HEK293 (cell line): ENCODE measurements at regions not wholly inside any gene's neighbourhood (a gene's known extent, or its start where the extent isn't known, plus 50 kb on each side); places are given as distances from the start of the nearest gene placed in this dataset.

Experiments used
- CTCF ChIA-PET: fragments of 350-600 bp; formaldehyde crosslinking; extraction: SDS; loops from one replicate; lab custom pipeline; 2021; ENCODE audit warnings: antibody characterized with exemption; lab: Yijun Ruan, JAX
- POLR2A ChIA-PET: fragments of 300-600 bp; formaldehyde crosslinking; extraction: SDS; loops from one replicate; lab custom pipeline; 2020; ENCODE audit warnings: antibody characterized with exemption, inconsistent platforms; lab: Yijun Ruan, JAX
- H3K27ac ChIP-seq: fragments of 200-500 bp; sonication (Bioruptor generic); 2 replicates; pipeline ENCODE4 v1.5.1; 2014; ENCODE audit warnings: low read depth, low read length, control low read depth, inconsistent platforms; ENCODE audit errors: extremely low read depth
- H3K36me3 ChIP-seq, 2 experiments: fragments of 200-500 bp in 1 of 2; sonication (Bioruptor generic) in 1 of 2; 1 replicate in 1 of 2; 2 replicates in 1 of 2; pipeline ENCODE4 v1.5.1; 2014 to 2017; ENCODE audit warnings: inconsistent platforms in 2 of 2, low read length in 2 of 2; ENCODE audit not compliant: control insufficient read depth in 2 of 2, insufficient read depth in 1 of 2
- H3K4me1 ChIP-seq: fragments of 200-500 bp; sonication (Bioruptor generic); 2 replicates; pipeline ENCODE4 v1.5.1; 2014; ENCODE audit warnings: mild to moderate bottlenecking, low read length, inconsistent platforms; ENCODE audit not compliant: control insufficient read depth, insufficient read depth
- H3K4me3 ChIP-seq: 2 replicates; pipeline ENCODE4 v1.5.1; 2011; ENCODE audit warnings: low read depth, mild to moderate bottlenecking, control low read depth, low read length, moderate library complexity
- H3K9me3 ChIP-seq: fragments of 200-500 bp; sonication (Bioruptor generic); 2 replicates; pipeline ENCODE4 v1.5.1; 2014; ENCODE audit warnings: low read depth, low read length, inconsistent platforms; ENCODE audit not compliant: control insufficient read depth, insufficient read depth
- KLF10 ChIP-seq: fragments of 450-650 bp; IDR thresholded peaks from 2 replicates; pipeline ENCODE4 v1.5.1; 2018; ENCODE audit warnings: missing biosample characterization, mild to moderate bottlenecking, missing genetic modification characterization
- PRDM10 ChIP-seq: fragments of 450-650 bp; formaldehyde crosslinking; IDR thresholded peaks from 2 replicates; pipeline ENCODE4 v1.5.1; 2016; ENCODE audit warnings: missing biosample characterization, missing genetic modification characterization
- SP3 ChIP-seq: fragments of 450-650 bp; formaldehyde crosslinking; IDR thresholded peaks from 2 replicates; pipeline ENCODE4 v1.5.1; 2016; ENCODE audit warnings: missing biosample characterization, missing genetic modification characterization
- TCF7L2 ChIP-seq: IDR thresholded peaks from 2 replicates; pipeline ENCODE4 v1.6.1; 2011; ENCODE audit warnings: low read depth, mild to moderate bottlenecking, inconsistent platforms, low read length, moderate library complexity, borderline replicate concordance
- WT1 ChIP-seq: fragments of 450-650 bp; formaldehyde crosslinking; IDR thresholded peaks from 2 replicates; pipeline ENCODE4 v1.5.1; 2016; ENCODE audit warnings: missing biosample characterization, missing genetic modification characterization
- YY1 ChIP-seq: fragments of 450-650 bp; formaldehyde crosslinking; IDR thresholded peaks from 2 replicates; pipeline ENCODE4 v1.5.1; 2018; ENCODE audit warnings: missing biosample characterization, missing genetic modification characterization
- ZBTB20 ChIP-seq: fragments of 450-650 bp; formaldehyde crosslinking; IDR thresholded peaks from 2 replicates; pipeline ENCODE4 v1.5.1; 2016; ENCODE audit warnings: missing biosample characterization, missing genetic modification characterization
- ZBTB48 ChIP-seq: fragments of 450-650 bp; formaldehyde crosslinking; IDR thresholded peaks from 2 replicates; pipeline ENCODE4 v1.5.1; 2016; ENCODE audit warnings: missing biosample characterization, missing genetic modification characterization
- ZBTB49 ChIP-seq: fragments of 450-650 bp; formaldehyde crosslinking; IDR thresholded peaks from 2 replicates; pipeline ENCODE4 v1.5.1; 2016; ENCODE audit warnings: missing biosample characterization, missing genetic modification characterization, low read depth
- ZNF114 ChIP-seq: fragments of 450-650 bp; formaldehyde crosslinking; IDR thresholded peaks from 2 replicates; pipeline ENCODE4 v1.5.0; 2017; ENCODE audit warnings: missing biosample characterization, missing genetic modification characterization
- ZNF18 ChIP-seq: fragments of 450-650 bp; formaldehyde crosslinking; IDR thresholded peaks from 2 replicates; pipeline ENCODE4 v1.5.1; 2016; ENCODE audit warnings: missing biosample characterization, missing genetic modification characterization
- ZNF510 ChIP-seq: fragments of 450-650 bp; formaldehyde crosslinking; IDR thresholded peaks from 2 replicates; pipeline ENCODE4 v1.5.1; 2018; ENCODE audit warnings: mild to moderate bottlenecking, missing genetic modification characterization, missing biosample characterization; ENCODE audit not compliant: insufficient replicate concordance
- ZNF518A ChIP-seq: fragments of 450-650 bp; formaldehyde crosslinking; conservative IDR thresholded peaks from 2 replicates; pipeline ENCODE4 v1.5.1; 2016; ENCODE audit warnings: low read depth, missing biosample characterization, missing genetic modification characterization
- ZNF747 ChIP-seq: fragments of 450-650 bp; formaldehyde crosslinking; IDR thresholded peaks from 2 replicates; pipeline ENCODE4 v1.5.1; 2016; ENCODE audit warnings: missing biosample characterization, missing genetic modification characterization
- ZNF791 ChIP-seq: fragments of 450-650 bp; formaldehyde crosslinking; IDR thresholded peaks from 2 replicates; pipeline ENCODE4 v1.5.1; 2016; ENCODE audit warnings: missing biosample characterization, missing genetic modification characterization
- ZNF830 ChIP-seq: fragments of 450-650 bp; IDR thresholded peaks from 2 replicates; pipeline ENCODE4 v1.5.0; 2018; ENCODE audit warnings: missing biosample characterization, missing genetic modification characterization, low read depth, mild to moderate bottlenecking, moderate library complexity
- ZNF837 ChIP-seq: fragments of 450-650 bp; formaldehyde crosslinking; IDR thresholded peaks from 2 replicates; pipeline ENCODE4 v1.5.1; 2016; ENCODE audit warnings: missing biosample characterization, missing genetic modification characterization
- ZSCAN18 ChIP-seq: fragments of 450-650 bp; formaldehyde crosslinking; IDR thresholded peaks from 2 replicates; pipeline ENCODE4 v1.5.1; 2016; ENCODE audit warnings: missing biosample characterization, missing genetic modification characterization

- Histone ChIP-seq H3K27ac (no peak overlapping the region), H3K4me3 (no peak overlapping the region), H3K9me3 (no peaks in the 10 kb centered on the region), H3K36me3 (no peaks in the 10 kb centered on the region)
- ChIA-PET CTCF (interaction anchor here (0.6 kb wide), 1 partner anchor 713 kb away, joined by 3 read pairs; no protein-coding TSS in a partner anchor), POLR2A (no interaction called here)
- TF ChIP-seq ZBTB49 (tag by site-specific recombination) = no peak
- no peak for TF ChIP-seq SP3 (tag by site-specific recombination)
- no peak for TF ChIP-seq ZNF114 (tag by site-specific recombination)
- TF ChIP-seq ZNF791 = no peak
- no peak for TF ChIP-seq ZNF18 (tag by site-specific recombination)
- no peak for TF ChIP-seq ZNF837 (tag by site-specific recombination)
- no peak for TF ChIP-seq WT1
- no peak for TF ChIP-seq ZNF518A (tag by site-specific recombination)
- no peak for TF ChIP-seq ZSCAN18 (tag by site-specific recombination)
- TF ChIP-seq YY1 (tag by site-specific recombination) = no peak
- no peak for TF ChIP-seq ZNF510 (tag by site-specific recombination)
- TF ChIP-seq TCF7L2 = no peak
- no peak for TF ChIP-seq ZNF830
- TF ChIP-seq, all 188 proteins: peak for 0
- no peaks in the 10 kb centered on the region for H3K4me1 ChIP-seq
Measured at GRCh38 chrX:116667346-116668134, 204.8 kb upstream of the CT83 start.

- Histone ChIP-seq H3K9me3 (no peaks in the 10 kb centered on the region), H3K4me3 (no peak overlapping the region), H3K27ac (no peak overlapping the region), H3K36me3 (no peaks in the 10 kb centered on the region), H3K4me1 (no peaks in the 10 kb centered on the region)
- ChIA-PET CTCF (no interaction called here), POLR2A (no interaction called here)
- TF ChIP-seq PRDM10 (no peak), KLF10 (tag by site-specific recombination) (no peak), ZBTB20 (no peak), ZNF18 (tag by site-specific recombination) (no peak), ZBTB48 (tag by site-specific recombination) (no peak), ZNF747 (tag by site-specific recombination) (no peak)
Measured at GRCh38 chrX:116657071-116657470, 194.3 kb upstream of the CT83 start.
